Hematopoietic multipotent progenitor cell (in vitro differentiated cells): ENCODE measurements at regions not wholly inside any gene's neighbourhood (a gene's known extent, or its start where the extent isn't known, plus 50 kb on each side); places are given as distances from the start of the nearest gene placed in this dataset.
A peak's percentile ranks its signal among the peaks of the same experiment; 100 is the strongest.

Source experiments
- DNase-seq, 3 donors: peaks; one replicate each; pipeline ENCODE4 v3.0.0-alpha.2; 2011 to 2015; ENCODE audit warnings: low read depth in 2 of 3, low spot score in 2 of 3

GRCh38 chr3:116842254-116842957, 132.8 kb downstream of the TUSC7 start:
- DNase-seq: no peak

- no peak for DNase-seq
Measured at GRCh38 chr3:116848248-116848829, 138.8 kb downstream of the TUSC7 start.

- no peak for DNase-seq
Measured at GRCh38 chr3:116849261-116849688, 139.7 kb downstream of the TUSC7 start.

GRCh38 chr3:116852803-116853202, 143.2 kb downstream of the TUSC7 start:
- DNase-seq: no peak

GRCh38 chr3:116863270-116863770, 153.7 kb downstream of the TUSC7 start:
- no peak for DNase-seq

- peak in 2 of 3 donors; percentile 24 to 63 for DNase-seq
Measured at GRCh38 chr3:116863822-116864589, 154.4 kb downstream of the TUSC7 start.

GRCh38 chr3:116864590-116864927, 155.0 kb downstream of the TUSC7 start:
- DNase-seq: no peak

GRCh38 chr3:116870379-116870778, 160.8 kb downstream of the TUSC7 start:
- no peak for DNase-seq

GRCh38 chr3:116871905-116872304, 162.3 kb downstream of the TUSC7 start:
- DNase-seq: no peak

GRCh38 chr3:116872688-116873087, 163.1 kb downstream of the TUSC7 start:
- DNase-seq: no peak

GRCh38 chr3:116873142-116873541, 163.6 kb downstream of the TUSC7 start:
- DNase-seq: no peak

- no peak for DNase-seq
Measured at GRCh38 chr3:116877968-116878367, 168.4 kb downstream of the TUSC7 start.

- no peak for DNase-seq
Measured at GRCh38 chr3:116886202-116886893, 176.8 kb downstream of the TUSC7 start.

GRCh38 chr3:116896116-116896515, 186.5 kb downstream of the TUSC7 start:
- no peak for DNase-seq

- no peak for DNase-seq
Measured at GRCh38 chr3:116897382-116897781, 187.8 kb downstream of the TUSC7 start.

GRCh38 chr3:116899253-116899652, 189.7 kb downstream of the TUSC7 start:
- DNase-seq: no peak

GRCh38 chr3:116905334-116905733, 195.8 kb downstream of the TUSC7 start:
- no peak for DNase-seq

GRCh38 chr3:116905794-116906193, 196.2 kb downstream of the TUSC7 start:
- DNase-seq: no peak

GRCh38 chr3:116912116-116912515, 202.5 kb downstream of the TUSC7 start:
- no peak for DNase-seq

GRCh38 chr3:116914004-116914403, 204.4 kb downstream of the TUSC7 start:
- no peak for DNase-seq

GRCh38 chr3:116916836-116917235, 207.3 kb downstream of the TUSC7 start:
- DNase-seq: no peak
